Lower leg skin (tissue), 3 donors: ENCODE measurements at regions not wholly inside any gene's neighbourhood (a gene's known extent, or its start where the extent isn't known, plus 50 kb on each side); places are given as distances from the start of the nearest gene placed in this dataset.

Experiments used
- POLR2A ChIP-seq, 2 donors: fragments of 450-650 bp; IDR thresholded peaks; one replicate each; pipeline ENCODE4 v1.6.1; 2016 to 2017; ENCODE audit warnings: antibody characterized with exemption in 2 of 2, mild to moderate bottlenecking in 1 of 2, moderate library complexity in 1 of 2
- TF ChIP-seq, protein P1 (sequence below), 3 donors: fragments of 450-650 bp; IDR thresholded peaks; one replicate each; pipeline ENCODE4 v1.5.1; 2016; ENCODE audit warnings: antibody characterized with exemption in 3 of 3, mild to moderate bottlenecking in 3 of 3, moderate library complexity in 2 of 3

DNA sequence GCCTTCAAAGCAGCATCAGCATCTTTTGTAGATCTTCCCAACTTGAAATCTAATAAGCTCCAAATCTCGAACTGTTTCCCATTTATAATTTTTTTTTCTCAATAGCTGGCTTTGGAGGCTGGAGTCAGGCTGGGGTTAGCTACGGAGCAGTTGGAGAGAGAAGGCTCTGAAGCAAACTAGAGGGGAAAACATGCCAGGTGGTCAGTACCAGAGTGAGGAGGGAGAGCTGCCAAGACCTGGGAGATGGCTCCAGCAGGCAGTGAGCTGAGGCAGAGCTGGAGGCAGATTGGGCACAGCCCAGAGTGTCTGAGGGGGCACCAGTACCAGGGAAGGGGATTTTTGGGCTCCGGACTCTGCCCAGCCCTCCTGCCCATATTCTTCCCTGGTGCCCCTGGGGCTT lies 311.2 kb downstream of the RPLP1 start:
- TF ChIP-seq, protein P1, sequence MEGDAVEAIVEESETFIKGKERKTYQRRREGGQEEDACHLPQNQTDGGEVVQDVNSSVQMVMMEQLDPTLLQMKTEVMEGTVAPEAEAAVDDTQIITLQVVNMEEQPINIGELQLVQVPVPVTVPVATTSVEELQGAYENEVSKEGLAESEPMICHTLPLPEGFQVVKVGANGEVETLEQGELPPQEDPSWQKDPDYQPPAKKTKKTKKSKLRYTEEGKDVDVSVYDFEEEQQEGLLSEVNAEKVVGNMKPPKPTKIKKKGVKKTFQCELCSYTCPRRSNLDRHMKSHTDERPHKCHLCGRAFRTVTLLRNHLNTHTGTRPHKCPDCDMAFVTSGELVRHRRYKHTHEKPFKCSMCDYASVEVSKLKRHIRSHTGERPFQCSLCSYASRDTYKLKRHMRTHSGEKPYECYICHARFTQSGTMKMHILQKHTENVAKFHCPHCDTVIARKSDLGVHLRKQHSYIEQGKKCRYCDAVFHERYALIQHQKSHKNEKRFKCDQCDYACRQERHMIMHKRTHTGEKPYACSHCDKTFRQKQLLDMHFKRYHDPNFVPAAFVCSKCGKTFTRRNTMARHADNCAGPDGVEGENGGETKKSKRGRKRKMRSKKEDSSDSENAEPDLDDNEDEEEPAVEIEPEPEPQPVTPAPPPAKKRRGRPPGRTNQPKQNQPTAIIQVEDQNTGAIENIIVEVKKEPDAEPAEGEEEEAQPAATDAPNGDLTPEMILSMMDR (IDR thresholded peaks at IDR 0.05) = no peak
- no peak for TF ChIP-seq POLR2A (IDR thresholded peaks at IDR 0.05)
